GM12873 (cell line): ENCODE measurements at regions not wholly inside any gene's neighbourhood (a gene's known extent, or its start where the extent isn't known, plus 50 kb on each side); places are given as distances from the start of the nearest gene placed in this dataset.

ENCODE experiments used
- CTCF ChIP-seq: IDR thresholded peaks from 2 replicates; pipeline ENCODE4 v1.5.1; 2012; ENCODE audit warnings: low read depth, mild to moderate bottlenecking, moderate library complexity, low read length, control low read depth; ENCODE audit not compliant: insufficient read depth; ENCODE audit errors: missing control alignments

GRCh38 chr7:47707583-47707982, 125.7 kb upstream of the TNS3 start:
- no peak for TF ChIP-seq CTCF

- TF ChIP-seq CTCF: no peak
Measured at GRCh38 chr7:47704936-47705335, 123.0 kb upstream of the TNS3 start.

GRCh38 chr7:47702080-47702479, 120.2 kb upstream of the TNS3 start:
- TF ChIP-seq CTCF: no peak

GRCh38 chr7:47698386-47698785, 116.5 kb upstream of the TNS3 start:
- TF ChIP-seq CTCF: no peak

- no peak for TF ChIP-seq CTCF
Measured at GRCh38 chr7:47697543-47697942, 115.6 kb upstream of the TNS3 start.

- TF ChIP-seq CTCF: no peak
Measured at GRCh38 chr7:47696152-47696710, 114.3 kb upstream of the TNS3 start.

GRCh38 chr7:47693216-47693615, 111.3 kb upstream of the TNS3 start:
- no peak for TF ChIP-seq CTCF

GRCh38 chr7:47691988-47692387, 110.1 kb upstream of the TNS3 start:
- TF ChIP-seq CTCF: no peak
